K562 (cell line): ENCODE measurements at regions not wholly inside any gene's neighbourhood (a gene's known extent, or its start where the extent isn't known, plus 50 kb on each side); places are given as distances from the start of the nearest gene placed in this dataset.

Source experiments
- ATAC-seq: fragments of 200-7000 bp; cut with Tn5 transposase; 3 replicates; pipeline ENCODE4 v1.9.1; 2020; ENCODE audit warnings: moderate library complexity
- BruUV-seq: library from RNA; stranded (reverse); fragments of 400-500 nt; replicated peaks from 2 replicates; lab custom pipeline; 2021; lab: Mats Ljungman, UMichigan
- CTCF ChIA-PET: fragments of 300-600 bp; formaldehyde crosslinking; extraction: SDS; loops from one replicate; lab custom pipeline; 2021; ENCODE audit warnings: low intra/inter-chr PET ratio; lab: Yijun Ruan, JAX
- POLR2A ChIA-PET: fragments of 300-600, 350-650 bp; sonication (Branson Sonifier 250); formaldehyde crosslinking; extraction: SDS; loops from one replicate; lab custom pipeline; 2021; ENCODE audit warnings: antibody characterized with exemption, inconsistent platforms; lab: Yijun Ruan, JAX
- DNase-seq, 4 experiments: peaks; one replicate each; pipeline versions ENCODE4 v3.0.0 to v3.0.0-alpha.2; 2011 to 2018; ENCODE audit warnings: low spot score in 3 of 4, mixed read lengths in 3 of 4; ENCODE audit errors: extremely low read depth in 1 of 4
- FAIRE-seq: peaks from 2 replicates; lab custom pipeline; 2011; peaks lifted over from hg19 to GRCh38; lab: Jason Lieb, UNC
- H2AFZ ChIP-seq: 2 replicates; pipeline ENCODE4 v1.6.0; 2011; ENCODE audit warnings: low read depth, low read length, control low read depth, inconsistent platforms
- H3K27ac ChIP-seq: fragments of 200-600 bp; 3 replicates; pipeline ENCODE4 v1.8.0; 2011; ENCODE audit warnings: low read depth, mild to moderate bottlenecking, control low read depth, inconsistent platforms, low read length, moderate library complexity, mixed read lengths; ENCODE audit errors: extremely low read depth
- H3K27me3 ChIP-seq, 2 experiments: fragments of 300-600 bp in 1 of 2; 2 replicates in 1 of 2; 3 replicates in 1 of 2; pipeline versions ENCODE4 v1.6.0 to v1.8.0; 2011; ENCODE audit warnings: inconsistent platforms in 2 of 2, low read length in 2 of 2, mild to moderate bottlenecking in 1 of 2, mixed read lengths in 1 of 2, moderate library complexity in 1 of 2; ENCODE audit not compliant: control insufficient read depth in 2 of 2, insufficient read depth in 2 of 2
- H3K36me3 ChIP-seq: fragments of 300-600 bp; 3 replicates; pipeline ENCODE4 v1.8.0; 2011; ENCODE audit warnings: mild to moderate bottlenecking, low read length, inconsistent platforms; ENCODE audit not compliant: control insufficient read depth, insufficient read depth
- H3K4me1 ChIP-seq, 2 experiments: fragments of 200-600 bp in 1 of 2; replicated peaks in 1 of 2; 2 replicates in 1 of 2; 3 replicates in 1 of 2; pipeline versions ENCODE4 v1.5.1 to v1.8.0; 2011; ENCODE audit warnings: inconsistent platforms in 2 of 2, low read length in 2 of 2, mild to moderate bottlenecking in 1 of 2, mixed read lengths in 1 of 2, moderate library complexity in 1 of 2; ENCODE audit not compliant: control insufficient read depth in 2 of 2, insufficient read depth in 2 of 2
- H3K4me2 ChIP-seq: 2 replicates; pipeline ENCODE4 v1.6.1; 2011; ENCODE audit warnings: low read length, control low read depth, inconsistent platforms, mixed read lengths; ENCODE audit not compliant: insufficient read depth
- H3K4me3 ChIP-seq: fragments of 200-600 bp; sonication (generic), shearing (Covaris generic); 2 replicates; pipeline ENCODE4 v1.5.1; 2016; ENCODE audit warnings: control low read depth, inconsistent platforms
- H3K79me2 ChIP-seq: fragments of 200-600 bp; 3 replicates; pipeline ENCODE4 v1.8.0; 2011; ENCODE audit warnings: low read length, inconsistent platforms; ENCODE audit not compliant: control insufficient read depth, insufficient read depth
- H3K9ac ChIP-seq, 2 experiments: 2 replicates each; pipeline versions ENCODE4 v1.6.0 to v1.6.1; 2011; ENCODE audit warnings: low read depth in 2 of 2, low read length in 2 of 2, control low read depth in 1 of 2, inconsistent platforms in 1 of 2, mild to moderate bottlenecking in 1 of 2, mixed read lengths in 1 of 2; ENCODE audit not compliant: insufficient read depth in 1 of 2
- H3K9me1 ChIP-seq: one replicate; pipeline ENCODE4 v1.6.0; 2011; ENCODE audit warnings: inconsistent platforms, mild to moderate bottlenecking, low read length, moderate library complexity; ENCODE audit not compliant: control insufficient read depth, insufficient read depth
- H3K9me3 ChIP-seq: replicated peaks from 2 replicates; pipeline ENCODE4 v1.5.1; 2011; ENCODE audit warnings: low read depth, low read length, inconsistent platforms; ENCODE audit not compliant: control insufficient read depth, insufficient read depth
- H4K20me1 ChIP-seq: replicated peaks from 2 replicates; pipeline ENCODE4 v1.6.1; 2011; ENCODE audit warnings: low read length, inconsistent platforms, mixed read lengths; ENCODE audit not compliant: control insufficient read depth, insufficient read depth
- DMBX1 ChIP-seq: fragments of 250-450 bp; sonication (Bioruptor Pico); IDR thresholded peaks from 2 replicates; pipeline ENCODE4 v1.8.0; 2022; ENCODE audit warnings: inconsistent platforms, mild to moderate bottlenecking, moderate library complexity, borderline replicate concordance
- ERF ChIP-seq: fragments of 450-650 bp; formaldehyde crosslinking; IDR thresholded peaks from 2 replicates; pipeline ENCODE4 v1.4.0; 2020; ENCODE audit warnings: mild to moderate bottlenecking, mixed read lengths
- FOXP1 ChIP-seq: sonication (generic); formaldehyde crosslinking; IDR thresholded peaks from 2 replicates; pipeline ENCODE4 v1.8.0; 2022; ENCODE audit warnings: mild to moderate bottlenecking, missing genetic modification reagents
- HSF4 ChIP-seq: fragments of 250-450 bp; sonication (Bioruptor Pico); IDR thresholded peaks from 2 replicates; pipeline ENCODE4 v2.1.2; 2022; ENCODE audit warnings: mild to moderate bottlenecking, moderate library complexity, borderline replicate concordance
- RFX7 ChIP-seq: fragments of 250-450 bp; sonication (Bioruptor Pico); IDR thresholded peaks from 2 replicates; pipeline ENCODE4 v1.5.1; 2021; ENCODE audit warnings: mild to moderate bottlenecking
- in situ Hi-C: fragments of 300-500 bp; cut with MboI; formaldehyde crosslinking; loops from 4 replicates; pipeline ENCODE4 v1.15.0; 2018; ENCODE audit warnings: inconsistent platforms, mixed read lengths
- intact Hi-C: fragments of 100-400 bp; cut with micrococcal nuclease; formaldehyde crosslinking; loops from 2 replicates; pipeline ENCODE4 v1.14.2; 2022
- TF ChIP-seq, protein P1 (sequence below): fragments of 450-650 bp; conservative IDR thresholded peaks from 2 replicates; pipeline ENCODE4 v1.6.1; 2016; ENCODE audit warnings: missing genetic modification characterization, low read depth, mild to moderate bottlenecking, missing compliant biosample characterization, moderate library complexity
- TF ChIP-seq, protein P2 (sequence below): fragments of 450-650 bp; IDR thresholded peaks from 2 replicates; pipeline ENCODE4 v1.7.1; 2018; ENCODE audit warnings: mild to moderate bottlenecking, low read depth; ENCODE audit not compliant: partially characterized antibody
- TF ChIP-seq, protein P3 (sequence below): fragments of 450-650 bp; conservative IDR thresholded peaks from 2 replicates; pipeline ENCODE4 v1.6.1; 2016; ENCODE audit warnings: missing genetic modification characterization, low read depth, mild to moderate bottlenecking, control low read depth, missing compliant biosample characterization
- TF ChIP-seq, protein P4 (sequence below): fragments of 450-650 bp; formaldehyde crosslinking; IDR thresholded peaks from 2 replicates; pipeline ENCODE4 v1.4.0; 2020; ENCODE audit warnings: mild to moderate bottlenecking, moderate library complexity
- TF ChIP-seq, protein P5 (sequence below): sonication (generic); formaldehyde crosslinking; IDR thresholded peaks from 2 replicates; pipeline ENCODE4 v1.8.1; 2022; ENCODE audit warnings: missing genetic modification reagents

DNA sequence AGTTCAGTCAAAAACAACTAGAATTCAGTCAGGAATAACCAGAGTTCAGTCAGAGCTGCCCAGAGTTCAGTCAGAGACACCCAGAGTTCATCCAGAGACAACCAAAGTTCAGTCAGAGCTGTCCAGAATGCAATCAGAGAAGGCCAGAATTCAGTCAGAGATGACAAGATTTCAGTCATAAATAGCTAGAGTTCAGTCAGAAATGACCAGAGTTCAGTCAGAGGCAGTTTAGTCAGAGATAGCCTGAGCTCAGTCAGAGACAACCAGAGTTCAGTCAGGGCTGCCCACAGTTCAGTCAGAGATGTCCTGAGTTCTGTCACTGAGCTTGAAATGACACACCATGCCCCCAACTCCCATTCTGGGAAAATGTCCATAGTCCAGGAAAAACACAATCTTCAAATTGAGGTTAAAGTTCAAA lies 1102.8 kb downstream of the BCL11B start:
- Histone ChIP-seq H3K27me3 (no peaks in the 10 kb centered on the region), H4K20me1 (no peaks in the 10 kb centered on the region), H3K9me3 (no peaks in the 10 kb centered on the region), H3K4me2 (no peak overlapping the region), H3K79me2 (no peaks in the 10 kb centered on the region), H3K36me3 (no peaks in the 10 kb centered on the region), H3K4me1 (no peaks in the 10 kb centered on the region), H3K9ac (no peak overlapping the region), H3K27ac (no peak overlapping the region), H2AFZ (no peak overlapping the region), H3K4me3 (no peak overlapping the region), H3K9me1 (no peaks in the 10 kb centered on the region)
- in situ Hi-C loops (no loop called here), intact Hi-C loops (no loop called here)
- BruUV-seq = no TSS peak
- no peak for FAIRE-seq
- DNase-seq = no peak
- ChIA-PET CTCF (no interaction called here), POLR2A (no interaction called here)
- no peak for ATAC-seq
- TF ChIP-seq, protein P1, sequence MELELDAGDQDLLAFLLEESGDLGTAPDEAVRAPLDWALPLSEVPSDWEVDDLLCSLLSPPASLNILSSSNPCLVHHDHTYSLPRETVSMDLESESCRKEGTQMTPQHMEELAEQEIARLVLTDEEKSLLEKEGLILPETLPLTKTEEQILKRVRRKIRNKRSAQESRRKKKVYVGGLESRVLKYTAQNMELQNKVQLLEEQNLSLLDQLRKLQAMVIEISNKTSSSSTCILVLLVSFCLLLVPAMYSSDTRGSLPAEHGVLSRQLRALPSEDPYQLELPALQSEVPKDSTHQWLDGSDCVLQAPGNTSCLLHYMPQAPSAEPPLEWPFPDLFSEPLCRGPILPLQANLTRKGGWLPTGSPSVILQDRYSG (tag) = no peak
- TF ChIP-seq FOXP1 (CRISPR knock-in tag) (no peak), ERF (no peak), HSF4 (no peak), RFX7 (CRISPR knock-in tag) (no peak), DMBX1 (CRISPR knock-in tag) (no peak)
- TF ChIP-seq, protein P2, sequence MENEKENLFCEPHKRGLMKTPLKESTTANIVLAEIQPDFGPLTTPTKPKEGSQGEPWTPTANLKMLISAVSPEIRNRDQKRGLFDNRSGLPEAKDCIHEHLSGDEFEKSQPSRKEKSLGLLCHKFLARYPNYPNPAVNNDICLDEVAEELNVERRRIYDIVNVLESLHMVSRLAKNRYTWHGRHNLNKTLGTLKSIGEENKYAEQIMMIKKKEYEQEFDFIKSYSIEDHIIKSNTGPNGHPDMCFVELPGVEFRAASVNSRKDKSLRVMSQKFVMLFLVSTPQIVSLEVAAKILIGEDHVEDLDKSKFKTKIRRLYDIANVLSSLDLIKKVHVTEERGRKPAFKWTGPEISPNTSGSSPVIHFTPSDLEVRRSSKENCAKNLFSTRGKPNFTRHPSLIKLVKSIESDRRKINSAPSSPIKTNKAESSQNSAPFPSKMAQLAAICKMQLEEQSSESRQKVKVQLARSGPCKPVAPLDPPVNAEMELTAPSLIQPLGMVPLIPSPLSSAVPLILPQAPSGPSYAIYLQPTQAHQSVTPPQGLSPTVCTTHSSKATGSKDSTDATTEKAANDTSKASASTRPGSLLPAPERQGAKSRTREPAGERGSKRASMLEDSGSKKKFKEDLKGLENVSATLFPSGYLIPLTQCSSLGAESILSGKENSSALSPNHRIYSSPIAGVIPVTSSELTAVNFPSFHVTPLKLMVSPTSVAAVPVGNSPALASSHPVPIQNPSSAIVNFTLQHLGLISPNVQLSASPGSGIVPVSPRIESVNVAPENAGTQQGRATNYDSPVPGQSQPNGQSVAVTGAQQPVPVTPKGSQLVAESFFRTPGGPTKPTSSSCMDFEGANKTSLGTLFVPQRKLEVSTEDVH = no peak
- TF ChIP-seq, protein P3, sequence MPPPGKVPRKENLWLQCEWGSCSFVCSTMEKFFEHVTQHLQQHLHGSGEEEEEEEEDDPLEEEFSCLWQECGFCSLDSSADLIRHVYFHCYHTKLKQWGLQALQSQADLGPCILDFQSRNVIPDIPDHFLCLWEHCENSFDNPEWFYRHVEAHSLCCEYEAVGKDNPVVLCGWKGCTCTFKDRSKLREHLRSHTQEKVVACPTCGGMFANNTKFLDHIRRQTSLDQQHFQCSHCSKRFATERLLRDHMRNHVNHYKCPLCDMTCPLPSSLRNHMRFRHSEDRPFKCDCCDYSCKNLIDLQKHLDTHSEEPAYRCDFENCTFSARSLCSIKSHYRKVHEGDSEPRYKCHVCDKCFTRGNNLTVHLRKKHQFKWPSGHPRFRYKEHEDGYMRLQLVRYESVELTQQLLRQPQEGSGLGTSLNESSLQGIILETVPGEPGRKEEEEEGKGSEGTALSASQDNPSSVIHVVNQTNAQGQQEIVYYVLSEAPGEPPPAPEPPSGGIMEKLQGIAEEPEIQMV (tag) = no peak
- TF ChIP-seq, protein P4, sequence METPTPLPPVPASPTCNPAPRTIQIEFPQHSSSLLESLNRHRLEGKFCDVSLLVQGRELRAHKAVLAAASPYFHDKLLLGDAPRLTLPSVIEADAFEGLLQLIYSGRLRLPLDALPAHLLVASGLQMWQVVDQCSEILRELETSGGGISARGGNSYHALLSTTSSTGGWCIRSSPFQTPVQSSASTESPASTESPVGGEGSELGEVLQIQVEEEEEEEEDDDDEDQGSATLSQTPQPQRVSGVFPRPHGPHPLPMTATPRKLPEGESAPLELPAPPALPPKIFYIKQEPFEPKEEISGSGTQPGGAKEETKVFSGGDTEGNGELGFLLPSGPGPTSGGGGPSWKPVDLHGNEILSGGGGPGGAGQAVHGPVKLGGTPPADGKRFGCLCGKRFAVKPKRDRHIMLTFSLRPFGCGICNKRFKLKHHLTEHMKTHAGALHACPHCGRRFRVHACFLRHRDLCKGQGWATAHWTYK (CRISPR knock-in tag) = no peak
- TF ChIP-seq, protein P5, sequence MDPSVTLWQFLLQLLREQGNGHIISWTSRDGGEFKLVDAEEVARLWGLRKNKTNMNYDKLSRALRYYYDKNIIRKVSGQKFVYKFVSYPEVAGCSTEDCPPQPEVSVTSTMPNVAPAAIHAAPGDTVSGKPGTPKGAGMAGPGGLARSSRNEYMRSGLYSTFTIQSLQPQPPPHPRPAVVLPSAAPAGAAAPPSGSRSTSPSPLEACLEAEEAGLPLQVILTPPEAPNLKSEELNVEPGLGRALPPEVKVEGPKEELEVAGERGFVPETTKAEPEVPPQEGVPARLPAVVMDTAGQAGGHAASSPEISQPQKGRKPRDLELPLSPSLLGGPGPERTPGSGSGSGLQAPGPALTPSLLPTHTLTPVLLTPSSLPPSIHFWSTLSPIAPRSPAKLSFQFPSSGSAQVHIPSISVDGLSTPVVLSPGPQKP (CRISPR knock-in tag) = no peak
